Neutrophil (primary cell): ENCODE measurements at regions not wholly inside any gene's neighbourhood (a gene's known extent, or its start where the extent isn't known, plus 50 kb on each side); places are given as distances from the start of the nearest gene placed in this dataset.

Experiments
- H3K27ac ChIP-seq: fragments of 200-600 bp; sonication (generic); 2 replicates; pipeline ENCODE4 v1.5.1; 2016; ENCODE audit warnings: mild to moderate bottlenecking, moderate library complexity
- H3K27me3 ChIP-seq: fragments of 200-600 bp; sonication (generic); 2 replicates; pipeline ENCODE4 v1.6.0; 2016; ENCODE audit warnings: mild to moderate bottlenecking
- H3K36me3 ChIP-seq: fragments of 200-600 bp; sonication (generic); 2 replicates; pipeline ENCODE4 v1.5.1; 2017
- H3K4me1 ChIP-seq, 2 experiments: fragments of 200-600 bp in 1 of 2; sonication (generic) in 1 of 2; 1 replicate in 1 of 2; 2 replicates in 1 of 2; pipeline versions ENCODE4 v1.5.1 to v1.6.1; 2013 to 2016; ENCODE audit warnings: low read depth in 1 of 2, low read length in 1 of 2, mild to moderate bottlenecking in 1 of 2, moderate library complexity in 1 of 2; ENCODE audit not compliant: control insufficient read depth in 1 of 2, insufficient read depth in 1 of 2
- H3K4me3 ChIP-seq, 2 experiments: fragments of 200-600 bp in 1 of 2; sonication (generic) in 1 of 2; 1 replicate in 1 of 2; 2 replicates in 1 of 2; pipeline ENCODE4 v1.5.1; 2013 to 2016; ENCODE audit warnings: low read depth in 1 of 2, low read length in 1 of 2, mild to moderate bottlenecking in 1 of 2, moderate library complexity in 1 of 2
- H3K9me3 ChIP-seq: fragments of 200-600 bp; sonication (generic); 2 replicates; pipeline ENCODE4 v1.5.1; 2016
- TF ChIP-seq, protein P1 (sequence below): fragments of 200-600 bp; sonication (generic); IDR thresholded peaks from 2 replicates; pipeline ENCODE4 v1.5.1; 2016; ENCODE audit warnings: antibody characterized with exemption

DNA sequence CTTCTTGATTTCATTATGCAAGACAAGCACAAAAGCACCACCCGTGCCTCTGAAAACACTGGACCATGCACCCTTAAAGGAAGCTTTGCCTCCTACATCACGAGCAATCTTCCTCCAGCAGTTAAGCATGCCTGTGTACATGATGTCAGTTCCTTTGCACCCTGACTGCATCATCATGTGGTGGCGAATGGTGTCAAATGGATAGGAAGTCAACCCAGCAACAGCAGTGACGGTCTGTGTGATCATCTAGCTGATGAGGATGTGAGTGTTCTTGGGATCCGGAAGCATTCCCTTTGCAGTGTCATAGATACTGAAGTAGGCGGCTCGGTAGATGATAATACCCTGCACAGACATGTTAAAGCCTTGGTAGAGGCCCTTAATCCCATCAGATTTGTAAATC is 240.7 kb upstream of the FAM98A start:
- TF ChIP-seq, protein P1, sequence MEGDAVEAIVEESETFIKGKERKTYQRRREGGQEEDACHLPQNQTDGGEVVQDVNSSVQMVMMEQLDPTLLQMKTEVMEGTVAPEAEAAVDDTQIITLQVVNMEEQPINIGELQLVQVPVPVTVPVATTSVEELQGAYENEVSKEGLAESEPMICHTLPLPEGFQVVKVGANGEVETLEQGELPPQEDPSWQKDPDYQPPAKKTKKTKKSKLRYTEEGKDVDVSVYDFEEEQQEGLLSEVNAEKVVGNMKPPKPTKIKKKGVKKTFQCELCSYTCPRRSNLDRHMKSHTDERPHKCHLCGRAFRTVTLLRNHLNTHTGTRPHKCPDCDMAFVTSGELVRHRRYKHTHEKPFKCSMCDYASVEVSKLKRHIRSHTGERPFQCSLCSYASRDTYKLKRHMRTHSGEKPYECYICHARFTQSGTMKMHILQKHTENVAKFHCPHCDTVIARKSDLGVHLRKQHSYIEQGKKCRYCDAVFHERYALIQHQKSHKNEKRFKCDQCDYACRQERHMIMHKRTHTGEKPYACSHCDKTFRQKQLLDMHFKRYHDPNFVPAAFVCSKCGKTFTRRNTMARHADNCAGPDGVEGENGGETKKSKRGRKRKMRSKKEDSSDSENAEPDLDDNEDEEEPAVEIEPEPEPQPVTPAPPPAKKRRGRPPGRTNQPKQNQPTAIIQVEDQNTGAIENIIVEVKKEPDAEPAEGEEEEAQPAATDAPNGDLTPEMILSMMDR, result no peak
- no peak overlapping the region for H3K27ac ChIP-seq
- H3K4me3 ChIP-seq, result no peak overlapping the region

DNA sequence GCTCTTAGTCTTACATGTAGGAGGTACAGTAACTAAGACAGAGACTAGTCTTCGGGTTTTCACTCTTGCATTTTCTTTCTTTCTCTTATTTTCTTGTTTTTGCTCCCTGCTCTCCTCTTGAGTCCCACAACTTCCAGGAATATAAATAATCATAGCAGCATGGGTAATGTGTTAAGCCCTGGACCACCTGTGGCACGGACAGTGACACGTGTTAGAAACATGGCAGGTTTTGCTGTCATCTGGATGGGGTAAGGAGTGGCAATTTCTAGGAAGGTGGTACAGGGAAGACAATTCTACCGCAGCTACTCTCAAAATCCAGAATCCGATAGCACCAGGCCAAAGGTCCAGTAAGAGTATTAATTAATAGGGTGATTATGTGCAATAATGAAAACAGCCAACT is 237.5 kb upstream of the FAM98A start:
- Histone ChIP-seq H3K27ac (no peak overlapping the region), H3K36me3 (no peaks in the 10 kb centered on the region), H3K4me1 (no peaks in the 10 kb centered on the region), H3K4me3 (no peak overlapping the region), H3K27me3 (no peaks in the 10 kb centered on the region), H3K9me3 (no peaks in the 10 kb centered on the region)
- TF ChIP-seq, protein P1, result no peak

More for the DNA sequence above, 240.7 kb upstream of the FAM98A start:
- no peaks in the 10 kb centered on the region for H3K4me1 ChIP-seq
- H3K27me3 ChIP-seq, result no peaks in the 10 kb centered on the region
- H3K36me3 ChIP-seq, result no peaks in the 10 kb centered on the region
- H3K9me3 ChIP-seq, result no peaks in the 10 kb centered on the region

DNA sequence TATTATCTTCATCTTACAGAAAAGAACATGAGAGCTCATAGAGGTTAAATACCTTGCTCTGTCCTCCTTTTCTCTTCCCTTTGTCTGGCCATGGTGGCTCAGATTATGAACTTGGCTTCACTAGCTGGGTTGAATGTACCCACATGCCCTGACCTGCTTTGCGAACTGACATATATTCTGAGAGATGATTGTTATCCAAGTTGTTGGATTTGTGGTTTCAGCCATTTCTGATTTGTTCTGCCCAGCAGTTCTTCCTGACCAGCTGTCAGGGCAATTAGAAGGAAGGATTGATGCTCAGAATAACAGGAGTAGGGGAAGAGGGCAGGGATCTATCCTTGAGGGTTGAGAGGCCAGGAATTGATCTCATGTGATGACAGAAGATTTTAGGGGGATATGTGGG is 236.8 kb upstream of the FAM98A start:
- Histone ChIP-seq H3K9me3 (no peaks in the 10 kb centered on the region), H3K27ac (no peak overlapping the region), H3K4me3 (no peak overlapping the region), H3K4me1 (no peaks in the 10 kb centered on the region), H3K27me3 (no peaks in the 10 kb centered on the region), H3K36me3 (no peaks in the 10 kb centered on the region)
- TF ChIP-seq, protein P1, result no peak

DNA sequence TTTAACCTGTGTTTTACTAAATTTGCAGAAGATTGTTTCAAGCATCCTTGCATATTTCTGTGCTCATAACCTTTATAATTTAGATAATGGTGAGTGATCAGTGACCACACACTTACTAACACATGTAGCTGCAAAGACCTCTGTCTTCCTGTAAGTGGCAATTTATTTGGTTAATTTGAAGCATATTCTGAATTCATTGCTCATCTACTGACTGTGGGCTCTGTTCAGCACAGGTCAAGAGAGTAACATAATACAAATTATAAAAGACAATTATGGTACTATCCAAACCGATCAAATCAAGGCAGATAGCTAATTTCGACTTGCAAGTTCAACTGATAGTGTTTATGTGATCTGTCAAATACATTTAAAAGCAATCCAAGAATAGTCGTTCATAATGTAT is 223.9 kb upstream of the FAM98A start:
- Histone ChIP-seq H3K27ac (no peak overlapping the region), H3K9me3 (no peaks in the 10 kb centered on the region), H3K4me3 (no peak overlapping the region), H3K36me3 (no peaks in the 10 kb centered on the region), H3K27me3 (no peaks in the 10 kb centered on the region), H3K4me1 (no peaks in the 10 kb centered on the region)
- TF ChIP-seq, protein P1, result no peak

DNA sequence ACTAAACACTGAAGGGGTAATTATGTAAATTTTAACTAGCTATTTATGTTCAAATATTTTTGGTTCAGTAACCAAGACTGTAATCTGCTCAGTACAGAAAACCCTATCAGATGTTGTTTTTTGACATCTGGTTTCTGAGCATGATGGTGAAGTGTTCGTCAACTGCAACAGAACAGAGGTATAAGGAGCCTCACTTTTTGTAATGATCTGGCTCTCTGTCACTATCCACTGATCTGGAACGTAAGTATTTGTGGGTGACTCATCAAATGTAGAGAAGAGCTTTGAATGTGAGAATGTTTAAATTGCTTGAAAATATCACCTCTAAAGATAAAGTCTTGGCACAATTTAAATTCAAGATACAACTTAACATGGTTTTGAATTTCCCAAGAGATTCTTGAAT is 213.6 kb upstream of the FAM98A start:
- Histone ChIP-seq H3K4me3 (no peak overlapping the region), H3K36me3 (no peaks in the 10 kb centered on the region)
- TF ChIP-seq, protein P1, result no peak

More for the DNA sequence above, 213.6 kb upstream of the FAM98A start:
- H3K27ac ChIP-seq, result no peak overlapping the region
- H3K4me1 ChIP-seq, result no peaks in the 10 kb centered on the region
- H3K27me3 ChIP-seq, result no peaks in the 10 kb centered on the region
- no peaks in the 10 kb centered on the region for H3K9me3 ChIP-seq
